GM18951 (cell line): ENCODE measurements at regions not wholly inside any gene's neighbourhood (a gene's known extent, or its start where the extent isn't known, plus 50 kb on each side); places are given as distances from the start of the nearest gene placed in this dataset.

ENCODE experiments used
- POLR2A ChIP-seq: IDR thresholded peaks from 4 replicates; pipeline ENCODE4 v1.6.1; 2011; ENCODE audit warnings: mild to moderate bottlenecking; ENCODE audit not compliant: insufficient read length, insufficient read depth; ENCODE audit errors: extremely low read depth
- in situ Hi-C: fragments of 300-500 bp; cut with MboI; formaldehyde crosslinking; loops from one replicate; pipeline ENCODE4 v1.12.0; 2022; ENCODE audit warnings: low sequenced_read_pairs, mixed read lengths, inconsistent platforms; ENCODE audit not compliant: unreplicated experiment

DNA sequence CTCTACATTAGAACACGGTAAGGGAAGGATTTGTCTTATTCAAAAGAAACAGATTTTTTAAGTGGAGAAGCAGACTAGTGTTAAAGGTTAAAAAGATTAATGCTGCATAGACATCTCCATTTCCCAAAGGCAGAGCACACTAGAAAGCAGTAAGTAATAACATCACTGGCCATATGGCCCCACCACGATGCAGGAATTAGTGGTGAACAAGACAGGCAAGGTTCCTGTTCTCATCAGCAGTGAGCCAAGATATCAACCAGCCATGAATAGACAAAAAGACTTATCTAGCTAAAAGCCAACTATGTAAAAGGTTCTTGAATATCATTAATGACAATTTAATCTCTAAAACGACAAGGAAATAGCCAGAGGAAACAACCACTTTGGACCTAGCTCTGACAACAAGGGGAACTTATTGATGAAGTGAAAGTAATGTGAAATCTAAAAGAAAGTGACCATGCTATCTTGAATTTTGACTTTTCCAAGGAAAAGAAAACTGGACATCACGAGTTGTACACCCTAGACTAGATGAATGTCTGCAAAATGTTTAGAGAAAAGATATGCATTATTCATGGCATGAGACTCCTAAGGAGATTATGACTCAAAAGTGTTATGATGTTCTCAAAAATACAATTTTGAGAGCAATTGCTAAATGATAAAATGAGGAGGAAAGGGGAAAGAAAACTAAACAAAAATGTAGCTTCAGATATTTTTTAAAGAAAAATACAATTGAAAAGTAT is 157.9 kb upstream of the STXBP5 start:
- in situ Hi-C loops = no loop called here
- no peak for TF ChIP-seq POLR2A

DNA sequence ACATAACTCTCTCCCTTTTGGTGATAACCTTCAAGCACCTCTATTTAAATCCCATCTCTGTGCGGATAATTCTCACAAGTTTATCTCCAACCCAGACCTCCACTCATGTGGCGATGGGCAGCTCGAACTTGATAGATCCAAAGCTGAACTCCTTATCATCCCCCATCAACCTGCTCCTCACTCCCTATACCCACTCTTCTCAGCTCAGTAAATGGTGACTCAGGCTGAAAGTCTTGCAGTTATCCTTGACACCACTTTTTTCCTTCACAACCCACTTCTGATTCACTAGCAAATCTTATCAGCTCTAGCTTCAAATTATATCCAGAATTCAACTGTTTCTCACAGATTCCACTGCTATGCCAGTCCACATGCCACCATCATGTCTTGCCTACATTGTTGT is 155.3 kb upstream of the STXBP5 start:
- TF ChIP-seq POLR2A = no peak

DNA sequence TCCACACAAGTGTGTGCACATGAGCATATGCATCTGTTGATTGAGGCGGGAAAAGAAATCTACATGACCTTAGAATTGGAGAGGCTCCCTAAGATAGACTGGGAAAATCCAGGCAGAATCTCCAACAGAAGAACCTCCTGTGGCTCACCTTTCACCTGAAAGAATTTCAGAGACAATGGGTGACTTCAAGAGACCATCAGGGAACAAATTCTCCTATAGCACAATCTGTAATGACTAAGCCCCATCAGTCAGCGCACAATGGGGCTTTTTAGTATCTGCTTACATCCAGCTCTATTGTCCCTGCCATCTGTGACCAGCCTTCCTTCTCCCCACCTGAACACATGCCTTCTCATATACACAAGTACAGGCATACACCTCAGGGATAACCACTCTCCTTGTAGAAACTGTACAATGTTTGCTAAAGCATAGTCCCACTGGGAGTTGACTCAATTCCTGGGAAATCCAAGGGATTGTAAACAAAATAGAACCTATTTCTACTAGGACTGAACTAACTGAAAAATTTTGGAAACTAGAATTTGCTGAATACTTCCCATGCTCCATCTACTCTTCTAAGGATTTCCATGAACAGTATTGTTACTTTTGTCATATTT is 150.8 kb upstream of the STXBP5 start:
- TF ChIP-seq POLR2A = no peak
- in situ Hi-C loops = no loop called here

More for the DNA sequence above, 155.3 kb upstream of the STXBP5 start:
- in situ Hi-C loops = no loop called here

DNA sequence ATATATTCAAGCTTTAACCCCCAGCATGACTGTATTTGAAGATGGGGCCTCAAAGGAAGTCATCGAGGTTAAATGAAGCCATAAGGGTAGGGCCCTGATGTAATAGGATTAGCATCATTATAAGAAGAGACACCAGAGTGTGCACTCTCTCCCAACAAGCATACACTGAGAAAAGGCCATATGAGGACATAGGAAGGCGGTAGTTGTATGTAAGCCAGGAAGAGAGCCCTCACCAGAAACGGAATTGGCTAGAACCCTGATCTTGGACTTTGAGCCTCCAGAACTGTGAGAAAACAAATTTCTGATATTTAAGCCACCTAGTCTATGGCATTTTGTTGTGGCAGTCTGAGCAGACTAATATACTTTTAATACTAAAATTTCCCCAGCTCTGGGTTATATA is 150.1 kb upstream of the STXBP5 start:
- in situ Hi-C loops = no loop called here
- no peak for TF ChIP-seq POLR2A

DNA sequence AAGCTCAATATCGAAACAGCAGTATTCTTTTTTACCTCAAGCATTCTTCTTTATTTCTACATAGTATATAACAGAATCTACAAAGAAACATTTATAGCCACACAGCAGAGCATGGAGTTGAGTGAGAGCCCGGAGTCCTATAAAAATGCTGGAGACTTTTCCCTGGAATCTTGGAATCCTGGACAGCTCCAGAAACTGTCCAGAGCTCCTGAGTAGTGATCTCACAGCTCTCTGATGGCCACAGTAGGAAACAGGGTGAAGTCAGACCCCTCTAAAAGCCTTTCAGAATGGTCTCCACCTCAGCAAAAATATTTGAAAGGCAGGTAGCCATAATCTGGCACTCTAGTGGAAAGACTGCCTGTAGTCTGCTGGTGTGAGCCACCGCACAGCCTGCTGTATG is 149.3 kb upstream of the STXBP5 start:
- no peak for TF ChIP-seq POLR2A
- in situ Hi-C loops = no loop called here

DNA sequence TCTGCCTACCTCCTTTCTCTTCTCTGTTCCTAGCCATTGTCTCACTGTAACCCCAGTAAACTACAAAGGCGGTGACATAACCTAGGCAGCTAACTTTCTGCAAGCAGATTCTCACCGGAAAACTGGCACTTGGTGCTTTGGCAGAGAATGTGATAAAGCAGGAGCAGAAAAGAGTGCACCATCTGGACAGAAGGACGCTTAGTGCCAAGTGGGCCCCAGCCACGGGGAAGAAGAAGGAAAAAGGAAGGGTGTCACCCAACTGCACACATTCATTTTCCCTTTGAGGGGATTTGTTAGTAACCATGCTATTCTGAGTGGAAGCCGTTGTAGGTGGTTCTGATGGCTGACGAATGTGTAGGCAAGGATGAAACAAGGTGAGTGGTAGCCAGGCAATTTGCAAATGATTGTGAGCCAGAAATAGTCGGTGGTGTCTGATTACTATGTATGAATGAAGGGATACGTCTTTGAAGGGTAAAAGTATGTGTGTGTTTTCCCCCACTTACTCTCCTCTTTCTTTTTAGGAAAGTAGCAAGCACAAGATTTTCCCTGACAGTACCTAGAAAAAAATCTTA is 148.3 kb upstream of the STXBP5 start:
- in situ Hi-C loops = no loop called here
- no peak for TF ChIP-seq POLR2A

DNA sequence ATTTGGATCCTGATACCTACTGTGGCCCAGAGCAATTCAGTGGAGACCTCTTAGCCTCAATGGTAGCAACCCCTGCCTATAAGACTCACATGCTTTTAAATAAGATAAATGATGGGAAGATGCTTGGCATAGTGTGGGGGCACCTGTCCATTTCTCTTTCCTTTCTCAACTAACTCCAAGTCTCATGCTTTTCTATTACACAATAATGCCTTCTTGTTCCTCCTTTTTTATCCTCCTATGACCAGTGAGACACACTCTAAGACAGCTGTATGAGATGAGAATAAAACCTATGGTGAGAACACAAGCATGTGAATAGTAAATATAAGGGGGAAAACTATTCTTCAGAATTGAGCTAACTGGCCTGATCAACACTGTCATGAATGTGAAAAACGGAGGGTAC is 147.0 kb upstream of the STXBP5 start:
- in situ Hi-C loops = no loop called here
- TF ChIP-seq POLR2A = no peak

DNA sequence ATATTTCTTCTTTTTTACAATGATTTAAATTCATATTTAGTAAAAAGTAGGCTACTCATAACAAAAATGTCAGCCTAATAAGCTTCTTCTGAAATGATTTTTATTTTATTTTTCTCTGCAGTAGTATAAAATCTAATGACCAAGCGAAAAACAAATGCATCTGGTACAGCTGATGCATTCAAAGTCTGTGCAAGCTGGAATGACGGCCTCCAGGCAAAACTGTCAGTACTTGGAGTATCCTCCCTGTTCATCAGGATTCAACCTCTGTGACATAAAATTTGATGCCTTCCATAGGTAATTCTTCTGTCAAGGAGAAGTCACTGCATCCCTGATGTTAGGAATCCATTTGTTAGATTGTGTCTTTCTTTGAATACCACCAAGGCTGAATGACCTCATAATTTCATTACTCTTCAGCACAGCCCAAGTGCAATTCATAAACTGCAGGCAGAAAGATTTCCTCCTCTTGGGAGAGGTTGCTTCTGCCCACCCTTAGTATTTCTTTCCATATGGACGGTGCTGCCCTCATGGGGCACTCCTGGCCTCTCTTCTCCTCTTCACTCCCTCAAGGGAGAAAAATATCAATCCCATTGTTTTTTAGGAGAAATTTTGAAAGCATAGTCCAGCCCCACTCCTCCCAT is 146.4 kb upstream of the STXBP5 start:
- no peak for TF ChIP-seq POLR2A

DNA sequence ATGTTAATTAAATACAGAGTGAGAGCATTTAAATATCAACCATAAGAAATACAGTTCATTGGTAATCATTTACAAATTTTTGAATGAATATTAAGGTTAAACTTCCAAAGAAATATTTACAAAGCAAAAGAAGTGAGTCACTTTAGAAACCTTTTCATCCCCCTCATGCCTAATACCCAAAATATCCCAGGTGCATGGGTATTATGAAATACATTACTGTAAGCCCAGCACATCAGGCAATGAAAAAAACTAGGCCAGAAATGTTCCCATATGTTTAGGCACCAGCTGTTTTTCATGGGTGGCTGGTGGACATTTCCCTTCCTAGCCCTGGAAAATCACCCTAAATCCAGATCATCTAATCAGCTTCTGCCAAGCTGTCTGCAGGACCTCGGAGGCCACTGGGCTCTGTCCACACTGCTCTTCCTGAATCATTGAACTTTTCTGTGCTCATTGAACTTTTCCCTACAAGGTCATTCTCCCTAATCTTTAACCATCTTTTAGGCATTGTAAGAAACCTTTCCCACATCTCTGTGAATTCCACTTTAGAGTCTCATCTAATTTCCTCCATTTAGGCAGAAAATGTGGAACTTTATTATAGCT is 145.3 kb upstream of the STXBP5 start:
- no peak for TF ChIP-seq POLR2A
- in situ Hi-C loops = no loop called here

More for the DNA sequence above, 146.4 kb upstream of the STXBP5 start:
- in situ Hi-C loops = no loop called here

DNA sequence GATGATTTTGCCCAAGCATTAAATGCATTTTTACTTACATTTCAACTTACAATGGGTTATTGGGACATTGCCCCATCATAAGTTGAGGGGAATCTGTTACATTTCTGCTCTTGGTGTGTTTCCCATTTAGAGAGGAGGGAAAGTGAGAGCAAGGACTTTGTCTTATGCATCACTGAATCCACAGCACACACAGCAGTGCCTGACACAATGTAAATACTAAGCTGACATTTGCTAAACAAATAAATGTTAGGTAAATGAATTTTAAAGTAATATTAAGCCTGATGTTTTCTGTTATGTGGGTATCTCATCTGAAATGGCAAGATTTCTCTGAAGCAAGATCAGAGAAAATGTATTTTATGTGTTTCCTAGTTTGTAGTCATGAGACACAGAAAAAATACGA is 143.6 kb upstream of the STXBP5 start:
- in situ Hi-C loops = no loop called here
- no peak for TF ChIP-seq POLR2A

DNA sequence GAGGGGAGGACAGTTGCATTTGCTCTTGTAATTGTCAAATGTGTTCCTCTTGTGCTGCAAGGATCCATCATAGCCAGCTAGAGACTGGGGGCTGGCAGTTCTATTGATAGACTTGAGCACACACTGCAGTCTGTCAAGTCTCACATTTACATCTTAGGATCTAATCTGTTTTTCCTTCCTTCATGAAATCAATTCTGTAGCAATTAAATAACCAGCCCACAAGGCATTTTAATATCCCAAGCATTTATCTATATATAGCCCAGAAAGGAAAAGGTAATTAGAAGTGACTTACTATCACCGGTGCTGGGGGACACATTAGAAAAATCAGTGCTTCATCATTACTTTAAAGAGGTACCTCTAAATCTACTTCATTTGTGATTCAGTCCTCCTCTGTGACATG is 143.0 kb upstream of the STXBP5 start:
- TF ChIP-seq POLR2A = no peak
- in situ Hi-C loops = no loop called here

DNA sequence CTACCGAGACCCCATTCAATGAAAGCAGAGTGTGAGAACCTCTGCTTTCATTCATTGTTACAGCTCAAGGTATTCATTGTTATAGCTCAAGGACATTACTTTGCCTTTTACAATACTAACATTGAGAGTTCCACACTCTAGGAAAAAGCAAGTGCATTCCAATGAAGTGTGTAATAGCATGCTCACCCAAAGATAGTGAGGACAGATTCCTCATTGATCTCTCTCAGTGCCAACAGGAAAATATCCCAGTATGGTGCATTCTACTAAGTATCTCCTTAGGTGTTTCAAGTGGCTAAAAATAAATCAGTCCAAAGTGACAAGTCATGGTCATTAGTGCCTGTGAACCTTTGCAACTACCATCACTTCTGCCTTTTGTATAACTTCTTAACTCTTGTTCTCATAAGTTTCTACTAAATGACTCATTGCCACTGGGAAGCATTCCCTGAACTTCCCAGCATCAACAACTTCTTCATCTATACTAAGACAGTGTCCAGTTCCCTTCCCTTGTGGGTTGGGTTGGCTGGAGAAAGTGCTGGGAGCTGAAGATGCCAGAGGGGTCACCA is 140.7 kb upstream of the STXBP5 start:
- in situ Hi-C loops = no loop called here
- no peak for TF ChIP-seq POLR2A

DNA sequence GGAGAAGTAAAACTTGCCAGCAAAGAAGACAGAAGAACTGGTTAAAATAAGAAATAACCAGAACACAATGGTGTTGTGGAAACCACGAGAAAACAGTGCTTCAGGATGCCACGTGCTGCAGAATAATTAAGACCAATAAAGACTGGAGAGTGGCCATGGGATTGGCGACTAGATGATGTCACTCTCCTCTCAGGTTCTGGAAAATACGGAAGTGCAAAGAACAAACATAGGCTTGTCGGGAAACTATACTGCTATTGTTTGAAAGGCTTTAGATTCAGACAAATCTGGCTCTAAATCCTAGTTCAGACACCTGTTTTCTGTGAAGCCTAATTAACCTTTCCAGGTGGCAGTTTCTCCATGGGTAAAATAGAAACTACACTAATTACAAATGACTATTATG is 138.4 kb upstream of the STXBP5 start:
- TF ChIP-seq POLR2A = no peak

More for the DNA sequence above, 138.4 kb upstream of the STXBP5 start:
- in situ Hi-C loops = no loop called here
